IgD-negative memory B cell (primary cell): ENCODE measurements at regions not wholly inside any gene's neighbourhood (a gene's known extent, or its start where the extent isn't known, plus 50 kb on each side); places are given as distances from the start of the nearest gene placed in this dataset.

Source experiments
- H3K27ac Mint-ChIP-seq, 3 donors: one replicate each; pipeline ENCODE4 v1.8.0; 2020 to 2022; ENCODE audit warnings: mild to moderate bottlenecking in 3 of 3, mixed read lengths in 3 of 3, moderate library complexity in 1 of 3
- H3K27me3 Mint-ChIP-seq: one replicate; pipeline ENCODE4 v1.8.0; 2021; ENCODE audit warnings: mixed read lengths
- H3K36me3 Mint-ChIP-seq: one replicate; pipeline ENCODE4 v1.8.0; 2020; ENCODE audit warnings: mild to moderate bottlenecking, mixed read lengths
- H3K4me1 Mint-ChIP-seq, 3 donors: one replicate each; pipeline ENCODE4 v1.8.0; 2020 to 2022; ENCODE audit warnings: mixed read lengths in 3 of 3, mild to moderate bottlenecking in 1 of 3
- H3K4me3 Mint-ChIP-seq, 4 donors: one replicate each; pipeline ENCODE4 v1.8.0; 2020 to 2022; ENCODE audit warnings: mild to moderate bottlenecking in 4 of 4, mixed read lengths in 4 of 4, moderate library complexity in 3 of 4
- H3K9me3 Mint-ChIP-seq, 3 donors: one replicate each; pipeline ENCODE4 v1.8.0; 2020 to 2021; ENCODE audit warnings: mixed read lengths in 3 of 3, mild to moderate bottlenecking in 1 of 3

GRCh38 chr1:11338284-11338924 lies 65.4 kb downstream of the UBIAD1 start:
- H3K9me3 Mint-ChIP-seq: no peaks in the 10 kb centered on the region
- no peaks in the 10 kb centered on the region for H3K36me3 Mint-ChIP-seq
- H3K27ac Mint-ChIP-seq: no peak overlapping the region
- H3K4me3 Mint-ChIP-seq: peak overlapping the region in 1 of 4 donors; percentile 41
- H3K4me1 Mint-ChIP-seq: peaks cover 7 to 12% (median 11%) of the 10 kb centered on the region in 3 donors
- peaks cover 19% of the 10 kb centered on the region for H3K27me3 Mint-ChIP-seq

- Mint-ChIP-seq H3K27me3 (peaks cover 24% of the 10 kb centered on the region), H3K27ac (no peak overlapping the region), H3K4me3 (no peak overlapping the region)
Measured at GRCh38 chr1:11339346-11340232, 66.6 kb downstream of the UBIAD1 start.

GRCh38 chr1:11340233-11340632 lies 67.2 kb downstream of the UBIAD1 start:
- H3K9me3 Mint-ChIP-seq: no peaks in the 10 kb centered on the region
- H3K27me3 Mint-ChIP-seq: peaks cover 26% of the 10 kb centered on the region
- no peak overlapping the region for H3K27ac Mint-ChIP-seq
- no peaks in the 10 kb centered on the region for H3K36me3 Mint-ChIP-seq
- peaks cover 5 to 9% (median 8%) of the 10 kb centered on the region in 3 donors for H3K4me1 Mint-ChIP-seq
- H3K4me3 Mint-ChIP-seq: no peak overlapping the region

More at GRCh38 chr1:11339346-11340232, 66.6 kb downstream of the UBIAD1 start:
- no peaks in the 10 kb centered on the region for H3K9me3 Mint-ChIP-seq
- peaks cover 7 to 12% (median 11%) of the 10 kb centered on the region in 3 donors for H3K4me1 Mint-ChIP-seq
- H3K36me3 Mint-ChIP-seq: no peaks in the 10 kb centered on the region

GRCh38 chr1:11341901-11342552 lies 69.0 kb downstream of the UBIAD1 start:
- Mint-ChIP-seq H3K36me3 (no peaks in the 10 kb centered on the region), H3K4me1 (peaks cover 0 to 4% (median 2%) of the 10 kb centered on the region in 3 donors), H3K27ac (no peak overlapping the region), H3K9me3 (no peaks in the 10 kb centered on the region), H3K4me3 (no peak overlapping the region), H3K27me3 (peaks cover 26% of the 10 kb centered on the region)

- no peaks in the 10 kb centered on the region for H3K9me3 Mint-ChIP-seq
- H3K27ac Mint-ChIP-seq: peak overlapping the region in 1 of 3 donors; percentile 59
- no peaks in the 10 kb centered on the region for H3K36me3 Mint-ChIP-seq
- peaks cover 0 to under 1% (median under 1%) of the 10 kb centered on the region in 3 donors for H3K4me1 Mint-ChIP-seq
- no peak overlapping the region for H3K4me3 Mint-ChIP-seq
- H3K27me3 Mint-ChIP-seq: peaks cover 24% of the 10 kb centered on the region
Measured at GRCh38 chr1:11342621-11343032, 69.6 kb downstream of the UBIAD1 start.

- Mint-ChIP-seq H3K4me1 (peaks cover 0 to 1% (median 0%) of the 10 kb centered on the region in 3 donors), H3K9me3 (peaks cover 0 to 13% (median 7%) of the 10 kb centered on the region in 3 donors), H3K27ac (no peak overlapping the region), H3K27me3 (peaks cover 20% of the 10 kb centered on the region), H3K36me3 (no peaks in the 10 kb centered on the region), H3K4me3 (no peak overlapping the region)
Measured at GRCh38 chr1:11345971-11346715, 73.1 kb downstream of the UBIAD1 start.

- Mint-ChIP-seq H3K27ac (no peak overlapping the region), H3K4me1 (peaks cover 0 to 3% (median 1%) of the 10 kb centered on the region in 3 donors), H3K4me3 (peak overlapping the region in 1 of 4 donors; percentile 58), H3K9me3 (peaks cover 3 to 15% (median 7%) of the 10 kb centered on the region in 3 donors), H3K27me3 (peaks cover 22% of the 10 kb centered on the region), H3K36me3 (peaks cover 1% of the 10 kb centered on the region)
Measured at GRCh38 chr1:11350265-11350664, 77.3 kb downstream of the UBIAD1 start.

GRCh38 chr1:11352058-11352715 lies 79.2 kb downstream of the UBIAD1 start:
- no peak overlapping the region for H3K4me3 Mint-ChIP-seq
- peaks cover 1% of the 10 kb centered on the region for H3K36me3 Mint-ChIP-seq
- H3K4me1 Mint-ChIP-seq: peaks cover 0 to 3% (median 1%) of the 10 kb centered on the region in 3 donors
- H3K27me3 Mint-ChIP-seq: peaks cover 26% of the 10 kb centered on the region
- no peak overlapping the region for H3K27ac Mint-ChIP-seq
- peaks cover 3 to 15% (median 7%) of the 10 kb centered on the region in 3 donors for H3K9me3 Mint-ChIP-seq

- no peak overlapping the region for H3K27ac Mint-ChIP-seq
- H3K27me3 Mint-ChIP-seq: peaks cover 32% of the 10 kb centered on the region
- no peak overlapping the region for H3K4me3 Mint-ChIP-seq
- peaks cover 0 to 3% (median 1%) of the 10 kb centered on the region in 3 donors for H3K4me1 Mint-ChIP-seq
- peaks cover 1% of the 10 kb centered on the region for H3K36me3 Mint-ChIP-seq
- H3K9me3 Mint-ChIP-seq: peaks cover 3 to 15% (median 7%) of the 10 kb centered on the region in 3 donors
Measured at GRCh38 chr1:11352816-11353799, 80.1 kb downstream of the UBIAD1 start.

- Mint-ChIP-seq H3K27me3 (peaks cover 28% of the 10 kb centered on the region), H3K36me3 (peaks cover 1% of the 10 kb centered on the region), H3K27ac (no peak overlapping the region), H3K9me3 (peaks cover 0 to 6% (median 3%) of the 10 kb centered on the region in 3 donors), H3K4me1 (peaks cover 0 to 4% (median 1%) of the 10 kb centered on the region in 3 donors), H3K4me3 (no peak overlapping the region)
Measured at GRCh38 chr1:11354893-11355553, 82.0 kb downstream of the UBIAD1 start.

GRCh38 chr1:11355559-11356475 lies 82.8 kb downstream of the UBIAD1 start:
- H3K27me3 Mint-ChIP-seq: peaks cover 24% of the 10 kb centered on the region
- peaks cover 1% of the 10 kb centered on the region for H3K36me3 Mint-ChIP-seq
- no peak overlapping the region for H3K27ac Mint-ChIP-seq

GRCh38 chr1:11357276-11357675 lies 84.3 kb downstream of the UBIAD1 start:
- Mint-ChIP-seq H3K27ac (no peak overlapping the region), H3K9me3 (peaks cover 0 to 2% (median 0%) of the 10 kb centered on the region in 3 donors), H3K27me3 (peaks cover 21% of the 10 kb centered on the region), H3K36me3 (peaks cover 1% of the 10 kb centered on the region), H3K4me1 (peaks cover 0 to 4% (median 0%) of the 10 kb centered on the region in 3 donors), H3K4me3 (no peak overlapping the region)

More at GRCh38 chr1:11355559-11356475, 82.8 kb downstream of the UBIAD1 start:
- peaks cover 0 to 3% (median 3%) of the 10 kb centered on the region in 3 donors for H3K9me3 Mint-ChIP-seq
- peaks cover 0 to 4% (median under 1%) of the 10 kb centered on the region in 3 donors for H3K4me1 Mint-ChIP-seq
- H3K4me3 Mint-ChIP-seq: no peak overlapping the region
